ENCODE measurements at regions not wholly inside any gene's neighbourhood (a gene's known extent, or its start where the extent isn't known, plus 50 kb on each side); places are given as distances from the start of the nearest gene placed in this dataset.

GRCh38 chr4:140238351-140239056, 84.5 kb upstream of the MAML3 start:
- Histone ChIP-seq H3K27me3 (no peaks in the 10 kb centered on the region), H3K4me1 (peaks cover 28 to 68% (median 44%) of the 10 kb centered on the region in 4 donors), H3K36me3 (no peaks in the 10 kb centered on the region), H3K27ac (peak overlapping the region; percentile 86 to 93 (median 90)), H3K9me3 (no peaks in the 10 kb centered on the region), H3K4me3 (no peak overlapping the region)
- in situ Hi-C loops (cut with MboI; ENCODE audit: low pct_ligation_motif_present in 1 of 4, low pct_unique_long_range_greater_than_20kb in 1 of 4, low sequenced_read_pairs in 3 of 4) = no loop called here
- intact Hi-C loops (cut with DNase I; ENCODE audit: low total_unique reads) = no loop called here
- no peak for TF ChIP-seq CTCF (IDR thresholded peaks at IDR 0.05)
- no peak for TF ChIP-seq POLR2A (IDR thresholded peaks at IDR 0.05)
- peak in 1 of 3 donors; percentile 58 for TF ChIP-seq POLR2AphosphoS5 (IDR thresholded peaks at IDR 0.05)
- WGBS, 2 donors (ENCODE audit: low coverage in 1 of 2) = 29 to 33% methylated on average over 3 to 13 of the region's 13 CpGs
- DNase-seq = peak; percentile 84

GRCh38 chr4:140237616-140238350, 83.8 kb upstream of the MAML3 start:
- H3K27me3 ChIP-seq = no peaks in the 10 kb centered on the region
- in situ Hi-C loops (cut with MboI; ENCODE audit: low pct_ligation_motif_present in 1 of 4, low pct_unique_long_range_greater_than_20kb in 1 of 4, low sequenced_read_pairs in 3 of 4) (no loop called here), intact Hi-C loops (cut with DNase I; ENCODE audit: low total_unique reads) (no loop called here)
- peak overlapping the region in 1 of 4 donors; percentile 19 for H3K4me3 ChIP-seq
- peaks cover 27 to 61% (median 38%) of the 10 kb centered on the region in 4 donors for H3K4me1 ChIP-seq
- peak overlapping the region; percentile 86 to 93 (median 90) for H3K27ac ChIP-seq
- TF ChIP-seq CTCF (IDR thresholded peaks at IDR 0.05) (no peak), POLR2AphosphoS5 (IDR thresholded peaks at IDR 0.05) (peak; percentile 60 to 77 (median 72)), POLR2A (IDR thresholded peaks at IDR 0.05) (peak; percentile 39), EP300 (IDR thresholded peaks at IDR 0.05; ENCODE audit: low read depth) (no peak)
- WGBS, 2 donors (ENCODE audit: low coverage in 1 of 2) = 14 to 18% methylated on average over 3 to 16 of the region's 16 CpGs
- H3K36me3 ChIP-seq = no peaks in the 10 kb centered on the region
- DNase-seq = peak; percentile 71
- no peaks in the 10 kb centered on the region for H3K9me3 ChIP-seq

- Histone ChIP-seq H3K4me3 (no peak overlapping the region), H3K4me1 (peaks cover 27 to 50% (median 30%) of the 10 kb centered on the region in 4 donors), H3K27me3 (no peaks in the 10 kb centered on the region), H3K27ac (peak overlapping the region; percentile 86 to 93 (median 90)), H3K36me3 (no peaks in the 10 kb centered on the region), H3K9me3 (no peaks in the 10 kb centered on the region)
- intact Hi-C loops (cut with DNase I; ENCODE audit: low total_unique reads) (no loop called here), in situ Hi-C loops (cut with MboI; ENCODE audit: low pct_ligation_motif_present in 1 of 4, low pct_unique_long_range_greater_than_20kb in 1 of 4, low sequenced_read_pairs in 3 of 4) (no loop called here)
- TF ChIP-seq CTCF (IDR thresholded peaks at IDR 0.05) (no peak), POLR2A (IDR thresholded peaks at IDR 0.05) (no peak), EP300 (IDR thresholded peaks at IDR 0.05; ENCODE audit: low read depth) (no peak), POLR2AphosphoS5 (IDR thresholded peaks at IDR 0.05) (no peak)
- 60 to 66% methylated on average over 7 to 9 of the region's 9 CpGs for WGBS, 2 donors (ENCODE audit: low coverage in 1 of 2)
- DNase-seq = no peak
Measured at GRCh38 chr4:140236654-140237169, 82.7 kb upstream of the MAML3 start.

- TF ChIP-seq EP300 (IDR thresholded peaks at IDR 0.05; ENCODE audit: low read depth) (no peak), POLR2AphosphoS5 (IDR thresholded peaks at IDR 0.05) (no peak), CTCF (IDR thresholded peaks at IDR 0.05) (no peak), POLR2A (IDR thresholded peaks at IDR 0.05) (no peak)
- no peak overlapping the region for H3K4me3 ChIP-seq
- H3K4me1 ChIP-seq = peaks cover 27 to 46% (median 30%) of the 10 kb centered on the region in 4 donors
- H3K27ac ChIP-seq = no peak overlapping the region
- no peaks in the 10 kb centered on the region for H3K36me3 ChIP-seq
- WGBS, 2 donors (ENCODE audit: low coverage in 1 of 2) = 74 to 83% methylated on average over 2 to 3 of the region's 3 CpGs
- no peaks in the 10 kb centered on the region for H3K9me3 ChIP-seq
- DNase-seq = no peak
- in situ Hi-C loops (cut with MboI; ENCODE audit: low pct_ligation_motif_present in 1 of 4, low pct_unique_long_range_greater_than_20kb in 1 of 4, low sequenced_read_pairs in 3 of 4) = no loop called here
- H3K27me3 ChIP-seq = no peaks in the 10 kb centered on the region
- intact Hi-C loops (cut with DNase I; ENCODE audit: low total_unique reads) = no loop called here
Measured at GRCh38 chr4:140234697-140235060, 80.7 kb upstream of the MAML3 start.
